GM23338 (cell line): ENCODE measurements at regions not wholly inside any gene's neighbourhood (a gene's known extent, or its start where the extent isn't known, plus 50 kb on each side); places are given as distances from the start of the nearest gene placed in this dataset.

ENCODE experiments used
- ATAC-seq: fragments of 200-7000 bp; cut with Tn5 transposase; 3 replicates; pipeline ENCODE4 v1.9.1; 2020
- DNase-seq: peaks from one replicate; pipeline ENCODE4 v3.0.0-alpha.2; 2015; ENCODE audit warnings: low spot score
- H2AFZ ChIP-seq: fragments of 200-600 bp; sonication (generic); 2 replicates; pipeline ENCODE4 v1.8.0; 2016; ENCODE audit warnings: antibody characterized with exemption, mild to moderate bottlenecking, moderate library complexity
- H3F3A ChIP-seq: fragments of 200-600 bp; sonication (generic); replicated peaks from 2 replicates; pipeline ENCODE4 v1.8.0; 2017; ENCODE audit warnings: antibody characterized with exemption, mixed run types, low read depth
- H3K27ac ChIP-seq: fragments of 200-600 bp; sonication (generic); 2 replicates; pipeline ENCODE4 v1.6.1; 2016; ENCODE audit warnings: low read depth
- H3K27me3 ChIP-seq: fragments of 200-600 bp; sonication (generic); 2 replicates; pipeline ENCODE4 v1.8.0; 2016; ENCODE audit warnings: mild to moderate bottlenecking, mixed run types, moderate library complexity; ENCODE audit not compliant: insufficient read depth
- H3K36me3 ChIP-seq: fragments of 200-600 bp; sonication (generic); 2 replicates; pipeline ENCODE4 v1.8.0; 2016; ENCODE audit warnings: mild to moderate bottlenecking; ENCODE audit not compliant: insufficient read depth
- H3K4me1 ChIP-seq: fragments of 200-600 bp; sonication (generic); 2 replicates; pipeline ENCODE4 v1.8.0; 2016; ENCODE audit warnings: mild to moderate bottlenecking, moderate library complexity; ENCODE audit not compliant: insufficient read depth
- H3K4me2 ChIP-seq: fragments of 200-600 bp; sonication (generic); 2 replicates; pipeline ENCODE4 v1.7.1; 2017; ENCODE audit warnings: mixed run types
- H3K4me3 ChIP-seq: fragments of 200-600 bp; sonication (generic); 2 replicates; pipeline ENCODE4 v1.6.1; 2016; ENCODE audit warnings: mixed run types
- H3K79me2 ChIP-seq: fragments of 200-600 bp; sonication (generic); replicated peaks from 2 replicates; pipeline ENCODE4 v1.8.0; 2017; ENCODE audit warnings: mild to moderate bottlenecking; ENCODE audit not compliant: insufficient read depth
- H3K9me2 ChIP-seq: fragments of 200-600 bp; sonication (generic); 2 replicates; pipeline ENCODE4 v1.8.0; 2017; ENCODE audit not compliant: insufficient read depth
- H4K20me1 ChIP-seq: fragments of 200-600 bp; sonication (generic); replicated peaks from 2 replicates; pipeline ENCODE4 v1.8.0; 2017; ENCODE audit warnings: mild to moderate bottlenecking; ENCODE audit not compliant: insufficient read depth
- H3K27ac Mint-ChIP-seq: 2 replicates; pipeline ENCODE4 v1.8.0; 2020; ENCODE audit warnings: inconsistent platforms, mild to moderate bottlenecking, moderate library complexity, mixed read lengths
- H3K27me3 Mint-ChIP-seq: 3 replicates; pipeline ENCODE4 v1.8.0; 2022; ENCODE audit warnings: low read depth, mild to moderate bottlenecking, moderate library complexity, mixed read lengths, inconsistent platforms; ENCODE audit not compliant: insufficient read depth, poor library complexity
- H3K36me3 Mint-ChIP-seq: 3 replicates; pipeline ENCODE4 v1.8.0; 2021; ENCODE audit warnings: low read depth, mild to moderate bottlenecking, inconsistent platforms, moderate library complexity, mixed read lengths
- H3K4me1 Mint-ChIP-seq: 3 replicates; pipeline ENCODE4 v1.8.0; 2020; ENCODE audit warnings: mild to moderate bottlenecking, inconsistent platforms, mixed read lengths
- H3K4me3 Mint-ChIP-seq: 3 replicates; pipeline ENCODE4 v1.8.0; 2021; ENCODE audit warnings: moderate library complexity, mild to moderate bottlenecking, inconsistent platforms, mixed read lengths
- H3K9me3 Mint-ChIP-seq: 3 replicates; pipeline ENCODE4 v1.8.0; 2020; ENCODE audit warnings: moderate library complexity, mild to moderate bottlenecking, inconsistent platforms, mixed read lengths
- CREB1 ChIP-seq: fragments of 250-450 bp; sonication (Bioruptor Pico); IDR thresholded peaks from 2 replicates; pipeline ENCODE4 v1.5.0; 2020; ENCODE audit warnings: low read depth, mild to moderate bottlenecking, moderate library complexity
- ETS1 ChIP-seq: IDR thresholded peaks from 2 replicates; pipeline ENCODE4 v1.6.1; 2016; ENCODE audit warnings: antibody characterized with exemption
- EZH2 ChIP-seq: fragments of 200-600 bp; sonication (generic); IDR thresholded peaks from one replicate; pipeline ENCODE4 v1.8.0; 2017; ENCODE audit warnings: antibody characterized with exemption, mild to moderate bottlenecking, low read depth; ENCODE audit not compliant: unreplicated experiment
- EZH2phosphoT487 ChIP-seq: fragments of 200-600 bp; sonication (generic); IDR thresholded peaks from one replicate; pipeline ENCODE4 v1.8.1; 2018; ENCODE audit warnings: antibody characterized with exemption; ENCODE audit not compliant: unreplicated experiment
- JUNB ChIP-seq: IDR thresholded peaks from one replicate; pipeline ENCODE4 v1.6.1; 2016; ENCODE audit warnings: antibody characterized with exemption; ENCODE audit not compliant: unreplicated experiment
- POLR2AphosphoS5 ChIP-seq: IDR thresholded peaks from 2 replicates; pipeline ENCODE4 v1.6.1; 2016; ENCODE audit warnings: antibody characterized with exemption, low read depth
- REST ChIP-seq: IDR thresholded peaks from one replicate; pipeline ENCODE4 v1.6.1; 2018; ENCODE audit warnings: antibody characterized with exemption; ENCODE audit not compliant: unreplicated experiment
- STAT1 ChIP-seq: IDR thresholded peaks from one replicate; pipeline ENCODE4 v1.6.1; 2016; ENCODE audit warnings: antibody characterized with exemption; ENCODE audit not compliant: unreplicated experiment
- ZNF114 ChIP-seq: fragments of 250-450 bp; sonication (Bioruptor Pico); IDR thresholded peaks from 2 replicates; pipeline ENCODE4 v1.5.0; 2020; ENCODE audit warnings: mild to moderate bottlenecking, moderate library complexity
- ZNF462 ChIP-seq: fragments of 250-450 bp; sonication (Bioruptor Pico); IDR thresholded peaks from 2 replicates; pipeline ENCODE4 v1.5.0; 2020; ENCODE audit warnings: mild to moderate bottlenecking, moderate library complexity

- H3K27me3 ChIP-seq = no peaks in the 10 kb centered on the region
- H3K27ac ChIP-seq = no peak overlapping the region
- no peak overlapping the region for H3K27ac Mint-ChIP-seq
- no peaks in the 10 kb centered on the region for H3K36me3 Mint-ChIP-seq
- H3K9me2 ChIP-seq = peaks cover 9% of the 10 kb centered on the region; the same call in 1 of the 2 replicates
- ATAC-seq = no peak
- H3K4me2 ChIP-seq = no peak overlapping the region
- H3K79me2 ChIP-seq = no peaks in the 10 kb centered on the region
- H4K20me1 ChIP-seq = no peaks in the 10 kb centered on the region
- TF ChIP-seq ZNF462 (CRISPR knock-in tag) (no peak), POLR2AphosphoS5 (no peak), JUNB (no peak), ZNF114 (CRISPR knock-in tag) (no peak), EZH2 (no peak), CREB1 (CRISPR knock-in tag) (no peak)
- H3K36me3 ChIP-seq = no peaks in the 10 kb centered on the region
- H3K4me3 Mint-ChIP-seq = no peak overlapping the region
- no peak overlapping the region for H3K4me3 ChIP-seq
- no peaks in the 10 kb centered on the region for H3K9me3 Mint-ChIP-seq
- no peaks in the 10 kb centered on the region for H3K4me1 Mint-ChIP-seq
- H2AFZ ChIP-seq = no peak overlapping the region
- no peak for DNase-seq
- no peaks in the 10 kb centered on the region for H3K4me1 ChIP-seq
- no peaks in the 10 kb centered on the region for H3F3A ChIP-seq
- peaks cover 6% of the 10 kb centered on the region for H3K27me3 Mint-ChIP-seq
Measured at GRCh38 chr7:32169228-32169627, 99.0 kb upstream of the PDE1C start.

- no peak overlapping the region for H3K4me3 Mint-ChIP-seq
- Histone ChIP-seq H2AFZ (no peak overlapping the region), H3K4me3 (no peak overlapping the region), H3K4me2 (no peak overlapping the region), H3K79me2 (no peaks in the 10 kb centered on the region), H4K20me1 (no peaks in the 10 kb centered on the region), H3K27ac (no peak overlapping the region), H3K4me1 (no peaks in the 10 kb centered on the region), H3F3A (no peaks in the 10 kb centered on the region), H3K27me3 (no peaks in the 10 kb centered on the region), H3K36me3 (no peaks in the 10 kb centered on the region), H3K9me2 (peaks cover 10% of the 10 kb centered on the region; the same call in 1 of the 2 replicates)
- H3K27me3 Mint-ChIP-seq = peaks cover 3% of the 10 kb centered on the region
- H3K9me3 Mint-ChIP-seq = no peaks in the 10 kb centered on the region
- H3K27ac Mint-ChIP-seq = no peak overlapping the region
- no peak for TF ChIP-seq REST
- TF ChIP-seq CREB1 (CRISPR knock-in tag) = no peak
- TF ChIP-seq STAT1 = no peak
- TF ChIP-seq JUNB = no peak
- TF ChIP-seq ETS1 = no peak
- TF ChIP-seq ZNF114 (CRISPR knock-in tag) = no peak
- no peak for TF ChIP-seq EZH2phosphoT487
- ATAC-seq (no peak), DNase-seq (no peak)
- H3K4me1 Mint-ChIP-seq = no peaks in the 10 kb centered on the region
- H3K36me3 Mint-ChIP-seq = no peaks in the 10 kb centered on the region
Measured at GRCh38 chr7:32167815-32168214, 97.6 kb upstream of the PDE1C start.
